Right lobe of liver (tissue), 4 donors: ENCODE measurements at regions not wholly inside any gene's neighbourhood (a gene's known extent, or its start where the extent isn't known, plus 50 kb on each side); places are given as distances from the start of the nearest gene placed in this dataset.

Experiments
- POLR2A ChIP-seq: fragments of 450-650 bp; IDR thresholded peaks from one replicate; pipeline ENCODE4 v1.6.1; 2017; ENCODE audit warnings: antibody characterized with exemption, mild to moderate bottlenecking
- TF ChIP-seq, protein P1 (sequence below), 4 donors: fragments of 200-600 bp in 3 of 4; fragments of 450-650 bp in 1 of 4; IDR thresholded peaks; one replicate each; pipeline versions ENCODE4 v1.5.1 to v1.8.0; 2016 to 2022; ENCODE audit warnings: antibody characterized with exemption in 4 of 4, mild to moderate bottlenecking in 2 of 4
- donor health status: DM: no; HTN: no; CAD: no.
- donor health status: DM: no; HTN: no; CAD: no.
- donor health status: DM: no; HTN: yes; CAD: no.

DNA sequence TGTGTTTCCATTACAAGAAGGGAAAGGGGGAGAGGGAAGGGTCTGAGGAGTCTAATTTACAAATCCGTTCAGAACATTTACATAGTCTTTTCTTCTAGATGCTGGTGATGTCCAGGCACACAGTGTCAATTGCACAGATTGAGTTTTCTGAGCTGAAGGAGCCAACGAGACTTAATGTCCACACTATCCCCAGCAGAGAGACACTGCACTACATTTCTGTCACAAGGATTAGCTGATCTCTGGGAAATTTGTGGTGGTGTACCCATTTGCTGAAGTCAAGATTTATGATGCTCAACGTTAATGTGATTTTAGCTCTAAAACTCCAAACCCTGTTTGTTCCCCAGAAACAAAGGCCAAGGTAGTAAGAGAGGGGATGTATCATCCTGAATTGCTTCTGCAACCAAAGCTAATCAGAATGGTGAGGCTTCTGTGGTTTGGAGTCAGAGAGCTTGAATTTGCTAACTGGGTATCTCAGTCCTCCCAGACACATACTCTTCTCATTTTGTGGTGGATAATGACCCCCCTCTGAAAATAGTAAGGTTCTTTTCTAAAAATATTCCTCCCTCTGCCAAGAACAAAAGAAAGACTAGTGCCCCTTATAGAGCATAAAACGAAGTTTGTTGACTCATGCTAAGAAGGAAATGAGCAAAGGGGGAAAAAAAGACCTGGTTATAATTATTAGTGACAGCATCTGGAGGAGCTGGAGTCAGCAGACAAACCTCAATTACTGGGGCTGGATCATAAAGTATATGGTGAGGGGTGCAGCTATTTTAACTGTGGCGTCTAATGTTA lies 416.9 kb downstream of the PSAT1 start:
- no peak for TF ChIP-seq POLR2A
- TF ChIP-seq, protein P1, sequence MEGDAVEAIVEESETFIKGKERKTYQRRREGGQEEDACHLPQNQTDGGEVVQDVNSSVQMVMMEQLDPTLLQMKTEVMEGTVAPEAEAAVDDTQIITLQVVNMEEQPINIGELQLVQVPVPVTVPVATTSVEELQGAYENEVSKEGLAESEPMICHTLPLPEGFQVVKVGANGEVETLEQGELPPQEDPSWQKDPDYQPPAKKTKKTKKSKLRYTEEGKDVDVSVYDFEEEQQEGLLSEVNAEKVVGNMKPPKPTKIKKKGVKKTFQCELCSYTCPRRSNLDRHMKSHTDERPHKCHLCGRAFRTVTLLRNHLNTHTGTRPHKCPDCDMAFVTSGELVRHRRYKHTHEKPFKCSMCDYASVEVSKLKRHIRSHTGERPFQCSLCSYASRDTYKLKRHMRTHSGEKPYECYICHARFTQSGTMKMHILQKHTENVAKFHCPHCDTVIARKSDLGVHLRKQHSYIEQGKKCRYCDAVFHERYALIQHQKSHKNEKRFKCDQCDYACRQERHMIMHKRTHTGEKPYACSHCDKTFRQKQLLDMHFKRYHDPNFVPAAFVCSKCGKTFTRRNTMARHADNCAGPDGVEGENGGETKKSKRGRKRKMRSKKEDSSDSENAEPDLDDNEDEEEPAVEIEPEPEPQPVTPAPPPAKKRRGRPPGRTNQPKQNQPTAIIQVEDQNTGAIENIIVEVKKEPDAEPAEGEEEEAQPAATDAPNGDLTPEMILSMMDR (IDR thresholded peaks at IDR 0.05), result no peak
